Lung (tissue), 11 donors: ENCODE measurements at regions not wholly inside any gene's neighbourhood (a gene's known extent, or its start where the extent isn't known, plus 50 kb on each side); places are given as distances from the start of the nearest gene placed in this dataset.
"Not testable (repeated sequence)": the region's sequence is repeated elsewhere in the genome, so short reads cannot be mapped to it uniquely, and the experiment has no call there.

ENCODE experiments used
- ATAC-seq: fragments of 200-7000 bp; cut with Tn5 transposase; one replicate; pipeline ENCODE4 v1.9.1; 2020; ENCODE audit warnings: moderate number of reproducible peaks; ENCODE audit not compliant: insufficient read depth, low FRiP score
- DNase-seq, 3 donors: peaks; one replicate each; pipeline ENCODE4 v3.0.0-alpha.2; 2013 to 2017
- H3K27ac ChIP-seq, 2 donors: one replicate each; pipeline ENCODE4 v1.5.1; 2013; ENCODE audit warnings: mild to moderate bottlenecking in 2 of 2, moderate library complexity in 2 of 2, control low read depth in 1 of 2, inconsistent platforms in 1 of 2, low read depth in 1 of 2, low read length in 1 of 2
- H3K27me3 ChIP-seq, 3 donors: one replicate each; pipeline ENCODE4 v1.5.1; 2013; ENCODE audit warnings: low read length in 2 of 3; ENCODE audit not compliant: control insufficient read depth in 3 of 3, insufficient read depth in 3 of 3
- H3K36me3 ChIP-seq, 4 donors: one replicate each; pipeline ENCODE4 v1.5.1; 2013; ENCODE audit warnings: low read length in 4 of 4, mild to moderate bottlenecking in 1 of 4, moderate library complexity in 1 of 4; ENCODE audit not compliant: control insufficient read depth in 4 of 4, insufficient read depth in 4 of 4
- H3K4me1 ChIP-seq, 5 donors: one replicate each; pipeline ENCODE4 v1.5.1; 2013; ENCODE audit warnings: low read length in 5 of 5, mild to moderate bottlenecking in 2 of 5, moderate library complexity in 1 of 5; ENCODE audit not compliant: control insufficient read depth in 5 of 5, insufficient read depth in 5 of 5
- H3K4me3 ChIP-seq: one replicate; pipeline ENCODE4 v1.5.1; 2013; ENCODE audit warnings: mild to moderate bottlenecking, control low read depth, moderate library complexity
- H3K9ac ChIP-seq, 2 donors: one replicate each; pipeline ENCODE4 v1.5.1; 2013; ENCODE audit warnings: low read length in 2 of 2, control low read depth in 1 of 2; ENCODE audit not compliant: insufficient read depth in 1 of 2
- H3K9me3 ChIP-seq, 4 donors: one replicate each; pipeline ENCODE4 v1.5.1; 2013; ENCODE audit warnings: low read length in 3 of 4, mild to moderate bottlenecking in 1 of 4, moderate library complexity in 1 of 4; ENCODE audit not compliant: control insufficient read depth in 4 of 4, insufficient read depth in 3 of 4
- CTCF ChIP-seq: IDR thresholded peaks from 2 replicates; pipeline ENCODE4 v1.5.1; 2012; ENCODE audit warnings: mild to moderate bottlenecking; ENCODE audit errors: control extremely low read depth, extremely low read depth
- WGBS, 2 donors: extraction: QIAGEN DNeasy Blood & Tissue Kit; methylation state at CpG; one replicate each; pipeline ENCODE4 v1.1.7; 2013; 5-methylcytosine and 5-hydroxymethylcytosine counted together
- donor health status: control.
- donor health status: control.
- donor health status: Bipolar disorder and iron deficiency.
- donor health status: healthy.
- donor health status: DM: yes; HTN: yes; CAD: no.

- no peak for TF ChIP-seq CTCF
- Histone ChIP-seq H3K36me3 (no peaks in the 10 kb centered on the region), H3K9me3 (no peaks in the 10 kb centered on the region), H3K4me1 (peaks cover 0 to 7% (median 0%) of the 10 kb centered on the region in 5 donors), H3K27ac (no peak overlapping the region), H3K9ac (no peak overlapping the region), H3K4me3 (no peak overlapping the region), H3K27me3 (no peaks in the 10 kb centered on the region)
- DNase-seq (no peak), ATAC-seq (no peak)
Measured at GRCh38 chr7:94154182-94154581, 150.0 kb upstream of the BET1 start.

- H3K27ac ChIP-seq = no peak overlapping the region
- H3K27me3 ChIP-seq = no peaks in the 10 kb centered on the region
- no peak overlapping the region for H3K4me3 ChIP-seq
- ATAC-seq = no peak
- H3K9me3 ChIP-seq = no peaks in the 10 kb centered on the region
- TF ChIP-seq CTCF = no peak
- H3K36me3 ChIP-seq = no peaks in the 10 kb centered on the region
- 50 to 69% methylated on average over 3 of the region's 3 CpGs for WGBS, 2 donors
- H3K9ac ChIP-seq = peak overlapping the region in 1 of 2 donors; percentile 5
- no peak for DNase-seq
- peaks cover 0 to 7% (median 0%) of the 10 kb centered on the region in 5 donors for H3K4me1 ChIP-seq
Measured at GRCh38 chr7:94154858-94155257, 150.7 kb upstream of the BET1 start.

GRCh38 chr7:94157659-94158306 lies 153.6 kb upstream of the BET1 start:
- not testable (repeated sequence) for H3K4me3 ChIP-seq, H3K4me1 ChIP-seq, DNase-seq, H3K27ac ChIP-seq, ATAC-seq, H3K36me3 ChIP-seq, H3K9ac ChIP-seq, H3K27me3 ChIP-seq, H3K9me3 ChIP-seq
- WGBS, 2 donors = 60 to 72% methylated on average over 5 of the region's 5 CpGs

- ATAC-seq (no peak), DNase-seq (no peak)
- no peak for TF ChIP-seq CTCF
- Histone ChIP-seq H3K27me3 (no peaks in the 10 kb centered on the region), H3K4me1 (no peaks in the 10 kb centered on the region), H3K9me3 (no peaks in the 10 kb centered on the region), H3K27ac (no peak overlapping the region), H3K9ac (no peak overlapping the region), H3K4me3 (no peak overlapping the region), H3K36me3 (no peaks in the 10 kb centered on the region)
- WGBS, 2 donors = 24 to 44% methylated on average over 3 of the region's 3 CpGs
Measured at GRCh38 chr7:94160719-94161435, 156.7 kb upstream of the BET1 start.
